ENCODE measurements at regions not wholly inside any gene's neighbourhood (a gene's known extent, or its start where the extent isn't known, plus 50 kb on each side); places are given as distances from the start of the nearest gene placed in this dataset.
"Not testable (repeated sequence)": the region's sequence is repeated elsewhere in the genome, so short reads cannot be mapped to it uniquely, and the experiment has no call there.

- no peak for DNase-seq
Observed at GRCh38 chr6:80605165-80605989, 498.9 kb downstream of the BCKDHB start.

- no peak for DNase-seq
Observed at GRCh38 chr6:80603679-80604078, 497.2 kb downstream of the BCKDHB start.

- no peak for DNase-seq
Observed at GRCh38 chr6:80594461-80594860, 488.0 kb downstream of the BCKDHB start.

DNA sequence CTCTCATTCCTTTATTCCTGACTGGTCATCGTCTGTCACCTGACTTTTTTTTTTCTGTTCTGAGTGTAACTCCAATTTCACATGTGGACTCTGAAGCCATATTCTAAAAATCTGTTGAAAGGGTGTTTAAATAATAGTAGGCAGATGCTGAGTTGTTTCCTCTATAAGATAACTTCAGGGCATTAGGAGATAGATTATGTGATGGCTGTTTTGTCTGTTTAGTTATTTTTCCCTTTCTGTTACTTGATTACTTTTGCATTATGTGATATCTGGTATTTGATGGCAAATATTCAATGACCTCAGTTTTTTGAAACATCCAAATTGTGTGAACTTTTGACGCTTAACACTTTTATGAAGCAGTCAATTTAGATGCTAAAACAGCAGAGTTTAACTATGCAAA lies 486.0 kb downstream of the BCKDHB start:
- DNase-seq, result no peak

DNA sequence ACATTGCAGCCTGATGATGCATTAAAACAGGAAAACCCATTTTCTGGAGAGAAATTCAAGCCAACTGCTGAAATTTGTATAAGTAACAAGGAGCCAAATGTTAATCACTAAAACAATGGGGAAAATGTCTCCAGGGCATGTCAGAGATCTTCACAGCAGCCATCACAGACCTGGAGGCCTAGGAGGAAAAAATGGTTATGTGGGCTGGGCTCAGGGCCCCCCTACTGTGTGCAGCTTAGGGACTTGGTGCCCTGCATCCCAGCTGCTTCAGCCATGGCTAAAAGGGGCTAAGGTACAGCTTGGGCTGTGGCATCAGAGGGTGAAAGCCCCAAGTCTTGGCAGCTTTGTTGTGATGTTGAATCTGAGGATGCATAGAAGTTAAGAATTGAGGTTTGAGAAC lies 479.8 kb downstream of the BCKDHB start:
- DNase-seq, result no peak

GRCh38 chr6:80579391-80580023 lies 473.0 kb downstream of the BCKDHB start:
- DNase-seq, result no peak

DNA sequence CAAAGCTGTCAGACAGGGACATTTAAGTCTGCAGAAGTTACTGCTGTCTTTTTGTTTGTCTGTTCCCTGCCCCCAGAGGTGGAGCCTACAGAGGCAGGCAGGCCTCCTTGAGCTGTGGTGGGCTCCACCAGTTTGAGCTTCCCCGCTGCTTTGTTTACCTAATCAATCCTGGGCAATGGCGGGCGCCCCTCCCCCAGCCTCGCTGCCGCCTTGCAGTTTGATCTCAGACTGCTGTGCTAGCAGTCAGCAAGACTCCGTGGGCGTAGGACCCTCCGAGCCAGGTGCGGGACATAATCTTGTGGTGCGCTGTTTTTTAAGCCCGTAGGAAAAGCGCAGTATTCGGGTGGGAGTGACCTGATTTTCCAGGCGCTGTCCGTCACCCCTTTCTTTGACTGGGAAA lies 466.8 kb downstream of the BCKDHB start:
- DNase-seq, result not testable (repeated sequence)

DNA sequence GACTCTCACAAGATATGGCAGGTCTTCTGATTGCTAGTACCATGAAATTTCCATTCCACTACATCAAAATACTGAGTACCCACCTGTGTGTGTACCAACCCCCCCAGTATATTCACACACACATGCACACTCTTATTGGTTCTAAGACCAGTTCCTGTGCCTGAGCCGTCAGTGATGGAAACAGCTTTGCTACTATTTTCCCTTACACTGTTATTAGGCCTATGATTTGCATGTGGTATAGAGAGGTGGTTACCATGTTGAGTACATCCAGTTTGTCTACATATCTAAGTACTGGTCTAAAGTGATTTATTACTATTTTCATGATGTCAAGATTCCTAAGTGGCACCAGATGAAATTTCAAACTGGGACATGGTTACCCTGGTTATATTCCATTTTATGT lies 459.9 kb downstream of the BCKDHB start:
- DNase-seq, result no peak

DNA sequence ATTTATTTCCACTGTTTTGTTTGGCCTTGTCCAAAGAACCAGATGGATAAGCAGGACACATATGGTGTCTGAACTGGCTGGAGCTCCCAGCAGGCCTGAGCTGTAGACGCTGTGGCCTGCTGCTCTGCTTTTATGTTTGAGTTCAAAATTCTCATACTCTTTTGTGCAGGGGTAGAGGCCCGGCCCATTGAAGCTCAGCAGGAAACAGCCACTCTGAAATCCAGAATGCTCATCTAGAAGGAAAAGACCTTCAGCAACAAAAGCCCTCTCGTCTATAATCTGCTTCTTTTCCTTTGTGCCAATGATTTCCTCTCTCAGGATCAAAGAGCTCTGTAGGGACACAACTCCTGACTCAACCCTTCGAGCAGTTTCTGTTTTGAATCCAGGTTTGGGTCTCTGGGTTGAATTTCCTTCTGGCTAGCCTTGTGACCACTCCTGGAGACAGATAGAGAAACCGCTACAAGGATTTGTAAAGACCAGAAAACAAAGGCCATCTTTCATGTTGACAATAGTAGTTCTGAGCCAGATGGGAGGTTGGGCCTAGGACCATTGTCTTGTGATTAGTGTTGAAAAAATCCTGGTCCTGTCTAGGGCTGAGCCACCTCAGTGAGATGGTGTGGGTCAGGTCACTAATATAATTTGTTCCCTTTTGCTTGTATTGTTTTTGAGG lies 446.7 kb downstream of the BCKDHB start:
- DNase-seq, result no peak

DNA sequence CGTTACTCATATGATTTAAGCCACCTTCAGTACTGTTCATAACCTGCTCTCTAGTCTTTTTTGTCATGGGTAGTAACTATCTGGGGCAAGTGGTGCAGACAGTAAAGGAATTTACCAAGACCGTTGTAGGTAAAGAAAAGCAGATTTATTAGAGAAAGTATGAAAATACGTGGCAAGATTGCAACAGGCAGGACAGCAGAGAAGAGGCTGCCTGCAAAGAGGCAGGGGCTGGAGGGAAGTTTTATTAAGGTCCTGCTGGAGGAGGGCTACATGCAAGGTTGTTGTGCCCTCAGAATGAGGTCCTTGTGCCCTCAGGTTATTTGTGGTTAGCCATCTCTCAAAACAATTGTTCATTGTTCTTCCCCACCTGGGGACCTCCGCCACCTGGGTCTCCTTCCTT lies 444.3 kb downstream of the BCKDHB start:
- DNase-seq, result no peak

DNA sequence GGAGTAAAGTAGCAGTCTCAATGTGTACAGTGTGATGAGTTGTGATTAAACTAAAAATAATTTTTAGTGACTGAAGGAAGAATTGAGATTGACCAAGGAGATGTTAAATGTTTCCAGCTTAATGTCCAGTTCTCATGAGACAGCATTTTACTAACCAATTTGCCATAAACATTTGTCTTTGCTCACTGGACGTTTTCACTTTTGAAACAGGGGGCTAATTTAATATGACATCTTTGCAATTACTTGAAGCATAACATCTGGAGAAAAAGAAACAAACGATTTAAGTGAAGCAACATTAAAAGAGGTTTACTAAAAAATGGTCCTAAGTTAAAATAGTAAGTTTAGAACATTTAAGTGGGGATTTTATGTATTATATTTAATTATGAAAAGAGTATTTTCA lies 443.8 kb downstream of the BCKDHB start:
- no peak for DNase-seq

GRCh38 chr6:80548532-80548931 lies 442.1 kb downstream of the BCKDHB start:
- DNase-seq, result no peak

- no peak for DNase-seq
Observed at GRCh38 chr6:80547827-80548226, 441.4 kb downstream of the BCKDHB start.

DNA sequence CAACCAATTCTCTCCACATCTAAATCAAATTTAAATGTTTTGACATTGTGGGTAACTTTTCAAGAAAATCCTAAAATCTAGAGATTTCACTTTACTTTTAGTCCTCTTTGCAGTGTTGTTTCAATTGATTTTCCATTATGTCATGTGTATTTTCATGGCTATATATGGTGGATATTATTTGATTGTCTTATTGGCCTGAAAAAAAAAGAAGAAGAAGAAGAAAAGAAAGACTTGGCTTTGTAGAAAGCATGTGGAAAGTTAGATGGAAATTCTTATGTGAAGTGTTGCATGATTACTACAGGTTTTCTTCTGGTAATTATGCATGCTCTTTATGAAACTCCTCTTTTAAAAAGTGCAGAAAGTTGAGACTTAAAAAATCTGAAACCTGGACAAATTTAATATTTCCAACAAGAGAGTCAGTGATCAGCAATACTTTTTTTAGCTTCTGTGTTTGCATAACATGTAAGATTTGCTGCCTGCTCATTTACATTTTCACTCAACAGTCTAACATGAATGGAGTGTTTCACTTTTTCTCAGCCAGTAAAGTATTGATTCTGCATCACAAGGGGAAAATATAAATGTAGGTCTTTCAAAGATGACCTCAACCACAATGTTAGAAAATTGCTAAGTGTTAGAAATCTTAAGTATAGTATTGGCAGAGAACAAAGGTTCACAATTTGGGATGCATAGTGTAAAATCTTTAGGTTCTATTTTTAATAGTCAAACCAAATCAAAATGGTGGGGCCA lies 438.7 kb downstream of the BCKDHB start:
- no peak for DNase-seq

GRCh38 chr6:80544555-80544954 lies 438.1 kb downstream of the BCKDHB start:
- no peak for DNase-seq

DNA sequence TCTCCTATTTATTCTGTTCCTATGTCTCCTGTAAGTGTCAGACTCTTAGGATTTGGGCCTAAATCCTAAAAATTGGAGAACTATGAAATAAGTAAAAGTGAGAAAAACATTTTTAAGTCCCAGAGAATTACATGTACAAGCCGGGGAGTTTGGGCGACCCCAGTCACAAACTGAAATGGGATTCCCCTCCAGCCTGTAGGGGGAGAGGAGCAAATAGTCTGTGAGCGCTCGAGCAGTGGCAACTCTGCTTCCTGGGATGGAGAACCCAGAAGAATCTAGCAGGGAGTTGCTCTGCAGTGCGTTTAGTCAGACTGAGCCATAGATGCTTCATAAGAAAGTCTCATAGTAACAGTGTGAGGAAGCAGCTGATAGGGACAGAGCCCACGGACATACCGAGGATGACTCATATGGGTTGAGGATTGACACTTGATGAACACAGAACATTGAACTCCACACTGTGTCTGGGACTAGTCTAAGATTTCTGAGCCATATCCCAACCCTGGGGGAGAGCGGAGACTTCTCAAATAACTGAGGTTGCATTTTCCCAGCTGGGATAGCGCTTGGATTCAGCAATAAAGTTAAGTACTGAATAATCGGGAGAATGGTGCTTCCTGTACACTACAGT lies 437.2 kb downstream of the BCKDHB start:
- no peak for DNase-seq

DNA sequence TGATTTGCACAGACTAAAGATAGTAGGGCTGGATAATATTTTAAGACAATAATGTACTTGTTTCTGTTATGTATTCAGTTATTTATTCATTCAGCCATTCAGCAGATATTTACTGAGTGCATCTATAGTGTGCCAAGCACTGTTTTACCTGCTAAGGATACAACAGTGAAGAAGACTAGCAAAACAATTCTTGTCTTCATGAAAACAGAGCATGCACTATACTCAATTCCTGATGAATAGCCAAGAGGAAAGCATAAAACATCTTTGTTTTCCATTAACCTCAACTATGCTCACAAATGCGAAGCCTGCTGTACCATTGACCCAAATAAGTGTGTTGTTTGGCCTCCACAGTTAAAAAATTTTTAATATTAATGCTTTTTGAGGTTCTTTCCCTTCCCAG lies 436.7 kb downstream of the BCKDHB start:
- no peak for DNase-seq

GRCh38 chr6:80541886-80542285 lies 435.4 kb downstream of the BCKDHB start:
- no peak for DNase-seq

DNA sequence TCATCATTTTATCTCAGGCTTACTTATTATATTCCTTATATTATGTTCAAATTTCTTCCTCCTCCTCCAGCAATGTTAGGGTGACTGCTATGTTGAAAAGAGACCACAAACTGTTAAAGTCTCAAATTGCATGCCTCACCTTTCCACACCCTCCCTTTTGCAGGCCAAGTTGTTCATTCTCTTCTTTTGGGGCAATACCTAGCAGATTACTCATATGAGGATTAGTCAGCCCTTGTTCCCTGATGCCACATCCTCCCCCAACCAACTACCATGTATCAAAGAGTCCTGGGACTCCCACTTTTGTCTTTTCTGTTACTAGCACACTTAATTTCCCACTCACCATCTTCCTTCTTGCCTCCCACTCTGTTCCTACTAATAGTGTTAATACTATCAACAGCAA lies 434.7 kb downstream of the BCKDHB start:
- DNase-seq, result no peak

DNA sequence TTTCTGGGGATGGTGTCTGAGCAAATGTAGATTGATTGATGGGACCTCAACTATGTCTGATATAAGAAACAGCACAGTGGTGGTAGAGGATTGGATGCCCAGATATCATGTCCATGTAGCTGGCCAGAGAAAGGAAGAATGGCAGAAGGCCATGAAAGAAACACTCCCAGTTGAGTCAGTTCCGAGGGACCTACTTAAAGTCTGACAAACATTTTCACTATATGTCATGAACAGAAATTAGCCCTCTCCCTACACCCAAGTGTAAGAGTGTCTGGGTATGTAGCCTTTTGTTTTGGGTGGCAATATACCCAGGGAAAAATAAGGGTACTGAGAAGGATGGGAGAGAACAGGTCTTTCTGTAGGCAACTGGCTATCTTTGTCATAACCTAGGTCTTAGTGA lies 434.2 kb downstream of the BCKDHB start:
- DNase-seq, result no peak

DNA sequence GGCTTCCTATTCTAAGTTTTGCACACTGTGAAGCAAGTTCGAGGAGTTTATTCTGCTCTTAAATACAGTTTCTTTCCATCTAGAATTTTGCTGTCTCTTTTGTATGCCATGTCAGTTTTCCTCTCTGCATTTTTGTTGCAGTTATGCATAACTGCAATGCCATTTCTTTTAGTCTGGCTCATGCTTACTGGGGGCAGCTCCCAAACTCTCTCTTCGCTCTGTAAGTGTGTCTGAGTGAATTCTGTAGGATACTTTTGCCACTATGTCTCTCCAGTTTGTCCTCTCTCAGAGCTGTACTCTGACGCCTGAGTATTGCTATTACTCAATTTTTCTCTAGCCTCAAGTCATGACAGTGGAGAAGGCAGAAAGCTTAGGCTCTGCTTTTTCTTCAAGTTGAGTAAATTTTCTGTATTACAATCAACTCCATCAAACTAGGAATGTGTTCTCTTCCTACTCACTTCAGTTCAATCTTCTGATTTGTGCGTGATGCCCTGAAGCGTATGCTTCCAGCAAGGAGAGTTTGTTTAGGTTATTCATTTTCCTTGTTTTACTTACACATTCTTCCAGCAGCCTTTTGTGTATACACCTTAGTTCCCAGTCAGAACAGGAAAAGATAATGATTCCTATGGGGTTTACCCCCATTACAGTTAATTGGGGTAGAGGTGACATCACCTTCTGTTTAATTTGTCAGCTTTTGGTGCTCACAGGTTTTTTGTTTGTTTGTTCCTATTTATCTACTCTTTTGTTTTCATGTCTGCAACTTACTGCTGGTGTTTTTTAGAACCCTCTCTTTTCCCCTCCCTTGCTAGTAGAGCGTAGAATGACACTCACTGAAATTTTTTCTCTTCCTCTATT lies 430.9 kb downstream of the BCKDHB start:
- no peak for DNase-seq
